ENCODE measurements at regions not wholly inside any gene's neighbourhood (a gene's known extent, or its start where the extent isn't known, plus 50 kb on each side); places are given as distances from the start of the nearest gene placed in this dataset.
"Not testable (repeated sequence)": the region's sequence is repeated elsewhere in the genome, so short reads cannot be mapped to it uniquely, and the experiment has no call there.

DNA sequence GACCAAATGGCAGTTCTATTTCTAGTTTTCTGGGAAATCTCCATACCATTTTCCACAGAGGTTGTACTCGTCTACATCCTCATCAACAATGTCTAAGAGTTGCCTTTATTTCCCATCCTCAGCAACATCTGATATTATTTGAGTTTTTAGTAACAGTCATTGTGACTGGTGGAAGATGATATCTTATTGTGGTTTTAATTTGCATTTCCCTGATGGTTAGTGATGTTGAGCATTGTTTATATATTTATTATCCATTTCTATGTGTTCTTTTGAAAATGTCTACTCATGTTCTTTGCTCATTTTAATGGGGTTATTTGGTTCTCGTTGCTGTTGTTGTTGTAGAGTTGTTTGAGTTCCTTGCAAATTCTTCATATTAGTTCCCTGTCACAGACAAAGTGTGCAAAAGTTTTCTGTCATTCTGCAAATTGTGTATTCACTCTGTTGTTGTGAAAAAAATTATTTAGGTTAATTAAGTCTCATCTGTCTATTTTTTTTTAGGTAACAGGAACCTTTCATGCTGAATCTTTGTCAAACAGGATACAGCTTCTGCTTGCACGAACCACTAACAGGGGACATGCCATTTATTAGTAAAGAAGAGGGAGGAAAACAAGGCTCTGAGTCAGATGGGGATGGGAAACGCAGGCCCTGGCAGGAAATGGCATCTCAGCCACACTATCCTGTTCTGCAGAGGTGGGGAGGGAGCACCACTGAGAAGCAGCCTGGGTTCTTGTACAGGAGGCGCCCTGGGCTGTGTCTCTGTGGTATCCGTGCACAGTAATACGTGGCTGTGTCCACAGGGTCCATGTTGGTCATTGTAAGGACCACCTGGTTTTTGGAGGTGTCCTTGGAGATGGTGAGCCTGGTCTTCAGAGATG lies 1196.7 kb downstream of the TMEM121 start:
- in situ Hi-C loops (cut with HindIII; ENCODE audit: low sequenced_read_pairs); DNase-seq (ENCODE audit: low spot score): not testable (repeated sequence)

DNA sequence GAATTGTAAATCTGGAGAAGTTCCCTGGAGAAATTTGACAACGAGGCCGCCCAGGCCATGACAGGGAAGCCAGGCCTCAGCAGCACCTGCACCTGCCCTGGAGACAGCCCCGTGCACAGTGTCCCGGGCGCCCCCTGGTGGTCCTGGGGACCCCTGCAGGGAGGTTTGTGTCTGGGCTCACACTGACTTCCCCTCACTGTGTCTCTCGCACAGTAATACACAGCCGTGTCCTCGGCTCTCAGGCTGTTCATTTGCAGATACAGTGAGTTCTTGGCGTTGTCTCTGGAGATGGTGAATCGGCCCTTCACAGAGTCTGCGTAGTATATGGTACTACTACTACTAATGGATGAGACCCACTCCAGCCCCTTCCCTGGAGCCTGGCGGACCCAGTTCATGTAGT lies 1201.6 kb downstream of the TMEM121 start:
- in situ Hi-C loops (cut with HindIII; ENCODE audit: low sequenced_read_pairs) = not testable (repeated sequence)

DNA sequence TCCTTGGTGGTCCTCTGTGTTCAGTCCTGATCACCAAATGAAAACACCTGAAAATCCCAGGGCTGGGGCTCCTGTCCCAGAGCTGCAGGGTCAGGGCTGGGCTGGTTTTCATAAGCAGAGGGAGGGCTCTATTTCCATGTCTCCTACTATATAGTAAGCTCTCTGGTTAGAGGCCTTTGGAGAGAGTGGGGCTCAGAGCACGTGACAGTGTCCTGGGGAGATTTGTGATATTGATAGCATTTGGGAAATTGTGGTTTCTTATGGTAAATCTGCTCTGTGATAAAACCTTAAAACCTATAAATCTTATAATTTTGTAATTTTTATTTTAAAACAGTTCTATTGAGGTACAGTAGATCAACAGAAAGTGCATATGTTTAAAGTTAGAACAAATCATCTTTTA lies 1202.2 kb downstream of the TMEM121 start:
- in situ Hi-C loops (cut with HindIII; ENCODE audit: low sequenced_read_pairs) = no loop called here
- no peak for DNase-seq (ENCODE audit: low spot score)

More for the DNA sequence above, 1201.6 kb downstream of the TMEM121 start:
- DNase-seq (ENCODE audit: low spot score) = not testable (repeated sequence)

DNA sequence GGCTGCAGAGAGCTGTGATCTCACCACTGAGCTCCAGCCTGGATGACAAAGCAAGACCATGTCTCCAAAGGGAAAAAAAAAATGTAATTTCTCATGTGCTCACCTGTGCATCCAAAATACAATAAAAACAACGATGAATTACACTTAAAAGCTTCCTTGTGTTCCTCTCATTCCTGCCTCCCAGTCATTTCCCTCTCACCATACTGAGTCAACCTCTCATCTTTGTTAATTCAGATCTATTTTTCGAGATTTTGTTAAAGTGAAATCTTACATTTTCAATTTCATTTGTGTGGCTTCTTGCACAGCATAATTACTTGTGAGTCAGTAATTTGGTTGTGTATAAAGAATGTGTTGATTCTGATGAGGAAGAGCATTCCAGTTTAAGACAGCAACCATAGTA lies 1203.2 kb downstream of the TMEM121 start:
- DNase-seq (ENCODE audit: low spot score) = no peak
- in situ Hi-C loops (cut with HindIII; ENCODE audit: low sequenced_read_pairs) = no loop called here

DNA sequence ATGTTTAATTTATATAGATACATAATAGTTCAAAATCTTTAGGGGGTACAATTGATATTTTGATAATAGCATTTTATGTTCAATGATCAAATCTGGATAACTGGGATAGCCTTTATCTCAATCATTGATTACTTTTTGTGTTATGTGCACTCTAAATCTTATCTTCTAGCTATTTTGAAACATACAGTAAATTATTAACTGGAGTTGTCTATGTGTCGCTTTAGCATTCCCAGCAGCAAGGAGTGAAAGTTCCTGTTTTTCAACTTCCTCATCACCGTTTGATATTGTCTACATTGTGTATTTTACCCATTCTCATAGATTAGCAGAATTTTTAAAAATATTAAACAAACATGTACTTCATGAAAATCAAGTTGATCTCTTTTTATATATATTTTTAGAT lies 1207.4 kb downstream of the TMEM121 start:
- in situ Hi-C loops (cut with HindIII; ENCODE audit: low sequenced_read_pairs) = no loop called here
- no peak for DNase-seq (ENCODE audit: low spot score)

DNA sequence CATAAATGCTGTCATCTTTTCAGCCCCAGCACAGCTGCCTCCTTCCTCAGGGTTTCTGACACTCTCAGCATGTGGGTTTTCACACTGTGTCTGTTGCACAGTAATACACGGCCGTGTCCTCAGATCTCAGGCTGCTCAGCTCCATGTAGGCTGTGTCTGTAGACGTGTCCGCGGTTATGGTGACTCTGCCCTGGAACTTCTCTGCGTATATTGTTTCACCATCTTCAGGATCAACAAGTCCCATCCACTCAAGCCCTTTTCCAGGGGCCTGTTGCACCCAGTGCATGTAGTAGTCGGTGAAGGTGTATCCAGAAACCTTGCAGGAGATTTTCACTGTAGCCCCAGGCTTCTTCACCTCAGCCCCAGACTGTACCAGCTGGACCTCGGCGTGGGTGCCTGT lies 1210.6 kb downstream of the TMEM121 start:
- in situ Hi-C loops (cut with HindIII; ENCODE audit: low sequenced_read_pairs) = no loop called here

DNA sequence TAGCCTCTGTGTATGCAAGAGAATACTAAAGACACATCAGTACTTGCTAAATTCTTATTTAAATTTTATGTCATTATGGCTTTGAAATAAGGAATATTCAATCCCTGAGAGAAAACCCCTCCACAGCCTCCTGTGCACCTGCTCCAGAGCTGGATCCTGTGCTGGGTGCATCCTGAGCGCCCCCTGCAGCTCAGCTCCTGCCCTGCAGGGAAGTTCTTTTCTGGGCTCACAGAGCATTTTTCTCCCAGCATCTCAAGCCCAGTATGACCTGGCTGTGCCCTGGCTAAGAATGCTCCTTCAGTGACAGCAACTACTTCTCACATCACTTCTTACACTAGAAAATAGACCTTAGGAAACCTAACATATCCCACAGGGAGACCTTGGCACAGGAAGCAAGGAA lies 1211.7 kb downstream of the TMEM121 start:
- no peak for DNase-seq (ENCODE audit: low spot score)
- in situ Hi-C loops (cut with HindIII; ENCODE audit: low sequenced_read_pairs) = no loop called here

More for the DNA sequence above, 1210.6 kb downstream of the TMEM121 start:
- no peak for DNase-seq (ENCODE audit: low spot score)

DNA sequence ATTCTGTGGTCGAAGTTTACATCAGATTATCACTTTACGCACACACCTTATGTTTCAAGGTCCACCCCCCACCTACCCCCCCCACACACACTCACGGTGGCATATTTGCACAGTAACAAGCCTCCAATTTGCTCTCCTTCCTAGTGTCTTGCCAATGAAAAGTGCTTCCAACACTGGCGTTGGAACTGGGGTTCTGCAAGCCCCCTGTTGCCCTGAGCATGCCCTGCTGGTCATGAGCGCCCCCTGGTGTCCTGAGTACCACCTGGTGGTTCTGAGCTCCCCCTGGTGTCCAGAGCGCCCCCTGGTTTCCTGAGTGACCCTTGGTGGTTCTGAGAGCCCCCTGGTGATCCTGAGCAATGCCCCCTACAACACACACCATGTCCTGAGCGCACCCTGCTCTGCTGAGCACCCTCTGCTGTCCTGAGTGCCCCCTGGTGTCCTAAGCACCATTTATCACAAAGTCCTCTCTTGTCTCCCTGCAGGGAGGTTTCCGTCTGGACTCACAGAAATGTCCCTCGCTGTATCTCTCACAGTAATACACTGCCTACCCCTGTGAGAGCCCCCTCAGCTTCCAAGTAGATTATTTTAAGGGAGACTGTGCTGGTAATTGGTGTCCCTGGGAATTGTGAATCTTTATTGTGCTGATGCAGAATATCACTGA lies 1212.3 kb downstream of the TMEM121 start:
- in situ Hi-C loops (cut with HindIII; ENCODE audit: low sequenced_read_pairs); DNase-seq (ENCODE audit: low spot score): not testable (repeated sequence)

DNA sequence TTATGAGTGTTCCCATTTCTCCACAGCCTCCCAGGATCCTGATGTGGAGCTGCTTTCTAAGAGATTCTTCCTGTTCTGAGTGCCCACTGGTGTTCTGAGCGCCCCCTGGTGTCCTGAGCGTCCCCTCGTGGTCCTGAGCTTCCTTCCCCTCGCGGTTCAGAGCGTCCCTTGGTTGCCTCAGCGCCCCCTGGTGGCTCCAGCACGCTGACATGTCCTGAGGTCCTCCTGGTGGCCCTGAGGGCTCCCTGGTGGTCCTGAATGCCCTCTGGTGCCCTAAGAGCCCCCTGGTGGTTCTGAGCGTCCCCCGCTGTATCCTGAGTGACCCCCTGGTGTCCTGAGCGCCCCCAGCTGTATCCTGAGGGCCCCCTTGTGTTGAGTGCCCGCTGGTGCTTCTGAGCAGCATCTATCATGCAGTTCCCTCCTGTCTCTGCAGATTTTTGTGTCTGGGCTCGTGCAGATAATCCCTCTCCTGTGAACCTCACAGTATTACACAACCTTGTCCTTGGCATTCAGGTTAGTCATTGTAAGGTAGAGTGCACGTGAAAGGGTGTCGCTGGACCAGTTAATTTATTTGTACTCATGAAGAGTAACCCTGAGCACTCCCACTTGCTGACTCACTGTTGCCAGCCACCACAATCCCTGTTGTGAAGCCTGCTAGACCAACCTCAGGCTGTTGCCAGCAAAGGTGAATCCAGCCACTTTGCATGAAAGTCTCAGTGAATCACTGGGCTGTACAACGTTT lies 1214.9 kb downstream of the TMEM121 start:
- DNase-seq (ENCODE audit: low spot score); in situ Hi-C loops (cut with HindIII; ENCODE audit: low sequenced_read_pairs): not testable (repeated sequence)

DNA sequence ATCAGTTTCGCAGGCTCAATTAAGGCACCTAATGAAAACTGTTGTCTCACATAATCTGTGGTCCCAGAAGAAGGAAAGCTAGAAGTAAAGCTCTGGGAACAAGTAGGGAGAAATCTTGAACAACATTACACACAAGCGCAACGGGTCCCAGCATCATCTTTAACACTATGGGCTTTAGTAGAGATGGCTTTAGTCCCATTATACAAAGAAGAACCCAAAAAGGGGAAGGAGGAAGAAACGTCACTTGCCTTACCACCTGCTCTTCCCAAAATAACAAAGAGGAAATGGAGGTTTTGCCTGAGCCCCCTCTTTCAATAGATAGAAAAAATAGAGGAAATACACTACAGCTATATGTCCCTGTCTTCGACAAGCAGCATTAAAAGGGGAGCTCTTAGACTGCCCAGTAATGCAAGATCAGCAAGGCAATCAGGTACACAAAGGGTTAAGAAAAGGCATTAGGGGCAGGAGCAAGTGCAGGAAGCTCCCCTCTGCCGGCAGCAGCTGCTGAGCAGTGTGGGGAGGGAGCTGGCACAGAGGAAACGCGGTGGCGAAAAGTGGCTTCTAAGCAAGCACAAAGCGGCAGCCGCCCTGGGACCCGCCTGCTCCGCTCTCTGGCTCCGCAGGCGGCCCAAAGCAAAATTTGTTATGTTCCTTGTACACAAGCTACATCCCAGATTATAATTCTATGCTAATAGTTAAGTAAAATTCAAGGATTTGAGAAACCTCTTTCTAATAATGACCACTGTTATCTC lies 1218.8 kb downstream of the TMEM121 start:
- in situ Hi-C loops (cut with HindIII; ENCODE audit: low sequenced_read_pairs); DNase-seq (ENCODE audit: low spot score): not testable (repeated sequence)

DNA sequence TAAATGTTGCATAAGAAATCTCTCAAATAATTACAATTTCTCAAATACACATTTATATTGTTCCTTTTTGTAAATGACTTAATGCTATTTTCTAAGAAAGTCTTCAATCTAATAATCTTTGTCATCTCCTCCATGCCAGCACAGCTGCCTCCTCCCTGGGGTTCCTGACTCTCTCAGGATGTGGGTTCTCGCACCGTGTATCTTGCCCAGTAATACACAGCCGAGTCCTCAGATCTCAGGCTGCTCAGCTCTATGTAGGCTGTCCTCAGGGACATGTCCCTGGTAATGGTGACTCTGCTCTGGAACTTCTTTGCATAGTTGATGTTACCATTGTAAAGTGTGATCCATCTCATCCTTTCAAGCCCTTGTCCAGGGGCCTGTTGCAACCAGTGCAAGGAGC lies 1223.7 kb downstream of the TMEM121 start:
- DNase-seq (ENCODE audit: low spot score); in situ Hi-C loops (cut with HindIII; ENCODE audit: low sequenced_read_pairs): not testable (repeated sequence)

DNA sequence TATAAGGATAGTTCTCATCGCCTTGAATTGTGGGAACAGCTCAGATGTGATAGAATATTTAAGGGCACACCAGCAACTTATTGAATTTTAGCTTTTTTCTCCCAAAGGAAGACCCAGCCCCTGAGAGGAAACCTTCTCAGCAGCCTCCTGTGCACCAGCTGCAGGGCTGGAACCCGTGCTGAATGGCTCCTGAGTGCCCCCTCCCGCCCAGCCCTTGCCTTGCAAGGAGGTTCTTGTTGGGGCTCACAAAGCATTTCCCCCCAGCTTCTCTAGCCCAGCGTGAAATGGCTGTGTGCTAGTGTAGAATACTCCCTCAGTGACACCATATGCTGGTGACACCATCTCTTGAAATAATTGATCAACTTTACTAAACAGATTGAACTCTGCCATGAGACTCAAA lies 1227.4 kb downstream of the TMEM121 start:
- DNase-seq (ENCODE audit: low spot score); in situ Hi-C loops (cut with HindIII; ENCODE audit: low sequenced_read_pairs): not testable (repeated sequence)

DNA sequence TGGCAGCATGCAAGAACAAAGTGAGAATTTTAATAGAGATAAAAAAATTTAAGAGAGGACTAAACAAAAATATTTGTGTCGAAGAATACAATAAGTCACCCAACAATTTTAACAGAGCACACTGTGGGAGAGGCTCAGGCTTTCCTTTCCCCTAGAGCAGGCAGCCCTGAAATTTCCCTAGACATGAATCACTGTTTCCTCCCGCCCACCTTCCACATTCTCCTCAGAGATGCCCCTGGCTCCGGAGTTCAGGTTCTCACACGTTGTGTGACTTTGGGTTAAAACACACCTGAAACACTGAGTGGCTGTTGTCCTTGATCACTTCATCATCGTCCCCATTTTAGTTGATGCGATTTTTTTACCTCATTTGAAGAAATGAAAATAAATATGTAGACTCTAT lies 1231.1 kb downstream of the TMEM121 start:
- DNase-seq (ENCODE audit: low spot score); in situ Hi-C loops (cut with HindIII; ENCODE audit: low sequenced_read_pairs): not testable (repeated sequence)

DNA sequence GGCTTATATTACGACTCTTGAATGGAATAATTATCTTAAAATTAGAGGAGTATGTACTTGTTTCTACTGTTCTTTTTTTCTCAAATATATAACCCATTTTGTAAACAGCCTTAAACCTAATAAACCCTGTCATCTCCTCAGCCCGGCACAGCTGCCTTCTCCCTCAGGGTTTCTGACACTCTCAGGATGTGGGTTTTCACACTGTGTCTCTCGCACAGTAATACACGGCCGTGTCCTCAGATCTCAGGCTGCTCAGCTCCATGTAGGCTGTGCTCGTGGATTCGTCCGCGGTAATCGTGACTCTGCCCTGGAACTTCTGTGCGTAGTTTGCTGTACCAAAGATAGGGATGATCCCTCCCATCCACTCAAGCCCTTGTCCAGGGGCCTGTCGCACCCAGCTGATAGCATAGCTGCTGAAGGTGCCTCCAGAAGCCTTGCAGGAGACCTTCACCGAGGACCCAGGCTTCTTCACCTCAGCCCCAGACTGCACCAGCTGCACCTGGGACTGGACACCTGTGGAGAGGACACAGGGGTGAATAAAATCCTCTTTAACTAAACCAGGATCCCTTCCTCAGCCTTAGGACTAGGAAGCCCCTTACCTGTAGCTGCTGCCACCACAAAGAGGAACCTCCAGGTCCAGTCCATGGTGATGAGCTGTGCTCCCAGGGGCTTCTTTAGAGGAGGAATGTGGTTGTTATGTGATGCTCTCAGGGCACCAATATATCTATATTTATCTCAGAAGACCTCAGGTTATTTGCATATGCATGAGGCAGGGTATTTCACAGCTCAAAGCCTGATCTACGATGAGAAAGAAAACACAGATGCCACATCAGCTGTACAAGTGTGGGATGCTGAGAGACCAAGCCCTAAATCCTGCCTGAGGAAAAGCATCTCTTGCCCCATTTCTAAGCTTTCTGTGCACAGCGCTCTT lies 1235.8 kb downstream of the TMEM121 start:
- in situ Hi-C loops (cut with HindIII; ENCODE audit: low sequenced_read_pairs); DNase-seq (ENCODE audit: low spot score): not testable (repeated sequence)

DNA sequence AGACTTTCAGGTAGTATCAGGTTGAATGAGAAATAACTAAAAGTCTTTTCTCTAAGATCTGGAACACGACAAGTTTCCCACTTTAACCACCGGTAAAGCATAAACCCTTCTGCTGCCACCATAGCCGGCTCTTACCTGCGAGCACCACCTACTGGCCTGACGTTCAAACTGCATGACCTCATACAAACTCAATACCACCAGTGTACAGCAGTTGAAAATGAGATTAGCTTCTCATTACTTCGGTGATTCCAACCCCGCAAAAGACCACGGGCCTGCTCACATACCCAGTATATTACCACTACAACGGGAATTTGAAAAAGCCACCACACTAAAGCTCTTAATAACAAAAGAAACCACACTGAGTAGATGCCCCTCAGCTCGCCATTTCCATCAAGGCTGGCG lies 1238.6 kb downstream of the TMEM121 start:
- in situ Hi-C loops (cut with HindIII; ENCODE audit: low sequenced_read_pairs); DNase-seq (ENCODE audit: low spot score): not testable (repeated sequence)

DNA sequence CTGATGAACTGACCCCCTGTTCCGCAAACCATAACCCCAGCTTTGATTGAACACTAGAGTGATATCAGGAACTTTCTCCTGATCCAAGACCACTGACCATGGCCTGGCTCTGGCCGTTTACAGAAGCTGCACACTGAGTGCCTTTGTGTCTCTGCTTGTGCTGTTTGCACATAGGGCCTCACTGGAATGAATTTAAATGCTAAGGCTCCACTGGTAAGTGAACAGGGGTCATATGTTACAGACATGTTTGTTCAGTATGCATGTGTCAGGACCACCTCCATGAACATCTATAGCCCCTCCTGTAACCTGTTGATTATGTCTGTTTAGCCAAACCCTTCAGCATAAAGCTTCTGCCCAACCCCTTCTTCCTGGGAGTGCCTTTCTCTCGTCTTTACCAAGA lies 1239.8 kb downstream of the TMEM121 start:
- no peak for DNase-seq (ENCODE audit: low spot score)
- in situ Hi-C loops (cut with HindIII; ENCODE audit: low sequenced_read_pairs) = no loop called here

DNA sequence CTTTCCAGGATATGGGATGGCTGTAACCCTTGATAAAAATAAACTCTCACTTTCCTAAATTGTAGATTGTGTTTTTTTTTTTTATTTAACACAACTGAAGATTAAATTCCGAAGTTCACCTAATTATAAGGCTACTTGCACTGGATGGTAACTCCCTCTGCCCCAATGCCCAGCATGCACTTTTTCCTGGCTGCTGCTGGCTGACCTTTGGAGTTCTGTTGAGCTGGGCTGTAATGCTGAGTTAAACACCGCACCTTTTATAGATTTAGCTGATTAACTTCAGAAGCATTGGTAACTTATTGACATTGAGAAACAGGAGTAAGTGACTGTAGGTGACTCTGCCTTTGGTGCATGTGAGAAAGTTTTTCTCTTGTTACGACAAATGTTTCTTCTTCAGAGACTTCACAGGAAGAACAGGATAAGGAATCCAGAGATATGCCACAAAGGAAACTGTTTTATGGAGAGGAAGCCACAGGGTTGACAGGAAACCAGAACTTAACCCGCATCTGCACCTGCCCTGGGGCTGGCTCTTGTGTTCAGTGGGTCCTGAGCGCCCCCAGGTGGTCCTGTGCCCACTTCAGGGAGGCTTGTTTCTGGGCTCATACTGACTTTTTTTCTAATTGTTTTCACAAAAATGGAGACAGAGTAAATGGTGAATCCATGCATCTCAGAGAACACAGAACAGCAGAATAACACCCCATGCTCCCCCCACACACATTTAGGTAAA lies 1240.3 kb downstream of the TMEM121 start:
- DNase-seq (ENCODE audit: low spot score); in situ Hi-C loops (cut with HindIII; ENCODE audit: low sequenced_read_pairs): not testable (repeated sequence)
